ENCODE measurements at regions not wholly inside any gene's neighbourhood (a gene's known extent, or its start where the extent isn't known, plus 50 kb on each side); places are given as distances from the start of the nearest gene placed in this dataset.

DNA sequence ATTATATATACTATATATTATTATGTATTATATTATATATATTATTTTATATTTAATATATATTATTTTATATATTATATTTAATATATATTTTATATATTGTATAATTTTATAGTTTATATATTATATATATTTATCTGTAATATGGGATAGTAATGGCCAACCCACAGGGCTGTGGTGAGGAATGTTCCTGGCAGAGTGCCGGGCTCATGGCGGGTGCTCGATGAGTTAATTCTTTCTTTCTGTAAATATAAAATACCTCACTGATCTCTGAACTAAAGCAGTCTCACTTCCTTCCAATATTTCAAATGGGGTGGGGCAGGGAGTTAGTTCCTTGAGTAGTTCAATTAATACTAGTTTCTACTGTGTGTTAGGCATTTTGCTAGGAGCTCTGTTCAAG, 389.4 kb downstream of the TSN start:
- no peak for TF ChIP-seq CTCF (IDR thresholded peaks at IDR 0.05; ENCODE audit: insufficient read depth, low read depth, low read length)
- no peak for TF ChIP-seq EZH2 (IDR thresholded peaks at IDR 0.05; ENCODE audit: insufficient read depth, low read length)
